Testis (tissue), 2 donors: ENCODE measurements at regions not wholly inside any gene's neighbourhood (a gene's known extent, or its start where the extent isn't known, plus 50 kb on each side); places are given as distances from the start of the nearest gene placed in this dataset.

Source experiments
- CTCF ChIP-seq, 3 experiments: fragments of 450-650 bp in 2 of 3; fragments of 200-600 bp in 1 of 3; sonication (generic) in 1 of 3; IDR thresholded peaks; one replicate each; pipeline ENCODE4 v1.5.1; 2016 to 2019; ENCODE audit warnings: antibody characterized with exemption in 3 of 3, mild to moderate bottlenecking in 2 of 3, moderate library complexity in 1 of 3
- POLR2A ChIP-seq: fragments of 450-650 bp; IDR thresholded peaks from one replicate; pipeline ENCODE4 v1.6.1; 2017; ENCODE audit warnings: antibody characterized with exemption, mild to moderate bottlenecking, moderate library complexity

GRCh38 chr12:131445184-131445774 lies 265.6 kb upstream of the SFSWAP start:
- TF ChIP-seq CTCF (IDR thresholded peaks at IDR 0.05) (no peak), POLR2A (no peak)
